ENCODE measurements at regions not wholly inside any gene's neighbourhood (a gene's known extent, or its start where the extent isn't known, plus 50 kb on each side); places are given as distances from the start of the nearest gene placed in this dataset.

DNA sequence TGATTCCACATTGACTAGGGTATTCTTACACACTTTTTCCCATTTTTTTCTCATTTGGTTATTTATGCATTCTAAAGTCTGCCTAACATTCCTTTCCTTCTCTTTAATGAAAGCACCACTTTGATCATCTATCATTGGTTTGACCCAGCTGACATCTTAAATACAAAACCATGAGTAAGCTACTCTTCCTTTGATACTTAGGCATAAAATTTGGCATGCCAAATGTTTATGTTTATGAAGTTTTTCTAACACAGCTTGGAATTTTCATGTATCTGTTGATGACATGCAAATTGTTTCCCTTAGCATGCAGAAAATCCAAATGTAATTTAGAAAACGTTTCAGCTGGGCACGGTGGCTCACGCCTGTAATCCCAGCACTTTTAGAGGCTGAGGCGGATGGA is 534.9 kb downstream of the QKI start:
- Mint-ChIP-seq H3K4me1 (ENCODE audit: low read depth) (peaks cover 16% of the 10 kb centered on the region), H3K27ac (ENCODE audit: unreplicated experiment) (no peak overlapping the region), H3K4me3 (ENCODE audit: unreplicated experiment) (no peak overlapping the region), H3K27me3 (ENCODE audit: low read depth) (no peaks in the 10 kb centered on the region), H3K9me3 (ENCODE audit: low read depth) (no peaks in the 10 kb centered on the region), H3K36me3 (ENCODE audit: low read depth) (no peaks in the 10 kb centered on the region)
- TF ChIP-seq, protein P1, sequence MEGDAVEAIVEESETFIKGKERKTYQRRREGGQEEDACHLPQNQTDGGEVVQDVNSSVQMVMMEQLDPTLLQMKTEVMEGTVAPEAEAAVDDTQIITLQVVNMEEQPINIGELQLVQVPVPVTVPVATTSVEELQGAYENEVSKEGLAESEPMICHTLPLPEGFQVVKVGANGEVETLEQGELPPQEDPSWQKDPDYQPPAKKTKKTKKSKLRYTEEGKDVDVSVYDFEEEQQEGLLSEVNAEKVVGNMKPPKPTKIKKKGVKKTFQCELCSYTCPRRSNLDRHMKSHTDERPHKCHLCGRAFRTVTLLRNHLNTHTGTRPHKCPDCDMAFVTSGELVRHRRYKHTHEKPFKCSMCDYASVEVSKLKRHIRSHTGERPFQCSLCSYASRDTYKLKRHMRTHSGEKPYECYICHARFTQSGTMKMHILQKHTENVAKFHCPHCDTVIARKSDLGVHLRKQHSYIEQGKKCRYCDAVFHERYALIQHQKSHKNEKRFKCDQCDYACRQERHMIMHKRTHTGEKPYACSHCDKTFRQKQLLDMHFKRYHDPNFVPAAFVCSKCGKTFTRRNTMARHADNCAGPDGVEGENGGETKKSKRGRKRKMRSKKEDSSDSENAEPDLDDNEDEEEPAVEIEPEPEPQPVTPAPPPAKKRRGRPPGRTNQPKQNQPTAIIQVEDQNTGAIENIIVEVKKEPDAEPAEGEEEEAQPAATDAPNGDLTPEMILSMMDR (IDR thresholded peaks at IDR 0.05), result no peak
- no peak for DNase-seq (ENCODE audit: low spot score)

DNA sequence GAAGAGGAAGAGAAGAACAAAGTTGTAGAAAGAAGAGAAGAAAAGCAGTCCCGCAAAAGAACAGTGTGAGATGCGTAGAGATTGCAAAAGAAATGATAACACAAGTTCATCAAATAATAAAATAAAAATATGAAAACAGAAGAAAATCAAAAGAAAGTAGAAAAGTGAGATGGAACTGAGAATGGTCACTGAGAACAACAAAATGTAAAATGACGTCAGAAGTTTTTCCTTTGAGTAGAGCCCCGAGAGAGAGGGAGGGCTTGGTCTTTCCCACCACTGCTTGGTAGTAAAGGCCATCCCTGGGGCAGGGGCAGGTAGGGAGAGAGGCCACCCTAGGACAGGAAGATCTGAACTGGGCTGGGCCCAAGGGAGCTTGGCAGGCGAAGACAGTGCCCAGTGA is 533.7 kb downstream of the QKI start:
- DNase-seq (ENCODE audit: low spot score), result no peak
- Mint-ChIP-seq H3K36me3 (ENCODE audit: low read depth) (no peaks in the 10 kb centered on the region), H3K4me1 (ENCODE audit: low read depth) (peaks cover 14% of the 10 kb centered on the region), H3K27ac (ENCODE audit: unreplicated experiment) (no peak overlapping the region), H3K27me3 (ENCODE audit: low read depth) (no peaks in the 10 kb centered on the region), H3K9me3 (ENCODE audit: low read depth) (no peaks in the 10 kb centered on the region), H3K4me3 (ENCODE audit: unreplicated experiment) (no peak overlapping the region)
- TF ChIP-seq, protein P1 (IDR thresholded peaks at IDR 0.05), result no peak

DNA sequence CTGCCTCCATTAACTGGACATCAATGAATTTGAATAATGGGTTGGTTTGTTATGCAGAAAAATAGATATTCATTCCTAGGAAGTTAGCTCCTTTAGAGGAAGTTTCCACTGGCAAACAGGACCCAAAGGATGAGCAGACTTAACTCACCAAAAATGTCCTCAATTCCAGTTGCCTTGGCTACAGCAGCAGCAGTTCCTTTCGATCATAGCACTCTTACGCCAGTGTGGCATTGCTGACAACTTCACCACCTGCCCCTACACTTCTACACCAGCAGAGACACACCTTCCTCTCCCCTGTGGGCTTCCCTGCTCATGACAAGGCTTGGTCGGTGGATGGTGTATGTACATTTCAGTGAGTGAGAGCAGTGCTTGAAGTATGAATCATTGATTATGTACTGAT is 532.8 kb downstream of the QKI start:
- no peak overlapping the region for H3K4me3 Mint-ChIP-seq (ENCODE audit: unreplicated experiment)
- no peak overlapping the region for H3K27ac Mint-ChIP-seq (ENCODE audit: unreplicated experiment)
- H3K4me1 Mint-ChIP-seq (ENCODE audit: low read depth), result peaks cover 13% of the 10 kb centered on the region
- no peaks in the 10 kb centered on the region for H3K27me3 Mint-ChIP-seq (ENCODE audit: low read depth)
- no peak for DNase-seq (ENCODE audit: low spot score)
- H3K9me3 Mint-ChIP-seq (ENCODE audit: low read depth), result no peaks in the 10 kb centered on the region
- TF ChIP-seq, protein P1 (IDR thresholded peaks at IDR 0.05), result no peak
- no peaks in the 10 kb centered on the region for H3K36me3 Mint-ChIP-seq (ENCODE audit: low read depth)

DNA sequence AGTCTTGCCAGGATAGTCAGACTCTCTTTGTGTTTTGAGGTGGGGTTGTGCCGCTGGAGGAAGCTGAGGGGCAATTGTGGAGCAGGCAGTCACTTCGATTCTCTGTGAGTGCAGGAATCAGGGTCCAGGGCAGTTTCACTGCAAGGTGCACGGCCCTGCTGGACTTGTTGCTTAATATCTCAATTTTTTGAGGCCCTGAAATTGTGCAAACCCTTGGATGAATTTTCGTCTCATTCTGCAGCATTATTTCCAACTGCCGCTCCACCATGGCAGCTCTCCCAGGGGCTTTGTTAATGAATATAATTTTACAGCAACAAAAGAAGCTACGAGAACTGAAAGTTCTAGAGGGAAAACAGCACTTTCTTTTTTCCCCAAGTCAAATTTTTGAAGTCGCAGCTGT is 531.9 kb downstream of the QKI start:
- Mint-ChIP-seq H3K4me3 (ENCODE audit: unreplicated experiment) (no peak overlapping the region), H3K27me3 (ENCODE audit: low read depth) (no peaks in the 10 kb centered on the region), H3K4me1 (ENCODE audit: low read depth) (peaks cover 16% of the 10 kb centered on the region), H3K27ac (ENCODE audit: unreplicated experiment) (no peak overlapping the region), H3K9me3 (ENCODE audit: low read depth) (no peaks in the 10 kb centered on the region), H3K36me3 (ENCODE audit: low read depth) (no peaks in the 10 kb centered on the region)
- no peak for DNase-seq (ENCODE audit: low spot score)
- TF ChIP-seq, protein P1 (IDR thresholded peaks at IDR 0.05), result no peak

DNA sequence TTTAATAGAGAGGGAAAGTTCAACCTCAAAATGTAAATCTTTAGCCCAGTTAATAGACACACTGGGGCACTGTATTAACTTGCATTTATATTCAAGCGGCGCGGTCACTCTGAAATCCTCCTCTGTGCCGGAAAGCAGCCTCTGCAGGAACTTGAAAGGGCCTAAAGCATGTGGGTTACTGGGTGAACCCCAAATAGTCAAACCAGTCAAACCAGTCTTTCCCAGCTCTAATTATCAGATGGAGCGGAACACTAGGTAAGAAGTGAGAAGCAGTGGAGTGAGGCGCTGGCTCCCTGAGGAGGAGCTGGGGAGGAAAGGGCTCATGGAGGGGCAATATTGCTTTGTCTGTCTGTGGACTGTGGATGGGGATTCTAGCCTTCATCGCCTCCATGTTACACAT is 531.3 kb downstream of the QKI start:
- Mint-ChIP-seq H3K27me3 (ENCODE audit: low read depth) (no peaks in the 10 kb centered on the region), H3K36me3 (ENCODE audit: low read depth) (no peaks in the 10 kb centered on the region), H3K4me3 (ENCODE audit: unreplicated experiment) (no peak overlapping the region), H3K4me1 (ENCODE audit: low read depth) (peaks cover 19% of the 10 kb centered on the region), H3K27ac (ENCODE audit: unreplicated experiment) (no peak overlapping the region), H3K9me3 (ENCODE audit: low read depth) (no peaks in the 10 kb centered on the region)
- no peak for DNase-seq (ENCODE audit: low spot score)
- TF ChIP-seq, protein P1 (IDR thresholded peaks at IDR 0.05), result no peak
